ENCODE measurements at regions not wholly inside any gene's neighbourhood (a gene's known extent, or its start where the extent isn't known, plus 50 kb on each side); places are given as distances from the start of the nearest gene placed in this dataset.

DNA sequence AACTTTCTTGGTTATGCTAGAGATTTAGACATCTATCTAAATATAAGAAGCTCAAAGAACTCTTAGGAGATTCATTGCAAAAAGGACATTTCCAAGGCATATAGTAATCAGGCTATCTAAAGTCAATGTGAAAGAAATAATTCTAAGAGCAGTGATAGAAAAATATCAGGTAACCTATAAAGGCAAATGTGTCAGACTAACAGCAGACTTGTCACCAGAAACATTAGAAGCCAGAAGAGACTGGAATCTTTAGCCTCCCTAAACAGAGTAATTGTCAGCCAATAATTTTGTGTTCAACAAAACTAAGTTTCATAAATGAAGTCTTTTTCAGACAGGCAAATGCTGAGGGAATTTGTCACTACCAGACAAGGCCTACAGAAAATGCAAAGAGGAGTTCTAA is 122.0 kb upstream of the SCAF11 start:
- no peak for DNase-seq
- Histone ChIP-seq H3K27ac (no peak overlapping the region), H3K9me3 (ENCODE audit: severe bottlenecking) (peaks cover 9% of the 10 kb centered on the region), H3K36me3 (no peaks in the 10 kb centered on the region), H3K4me3 (ENCODE audit: low read depth, low read length) (no peak overlapping the region), H3K27me3 (ENCODE audit: insufficient read depth, low read depth, severe bottlenecking) (no peaks in the 10 kb centered on the region)
- TF ChIP-seq, protein P1, sequence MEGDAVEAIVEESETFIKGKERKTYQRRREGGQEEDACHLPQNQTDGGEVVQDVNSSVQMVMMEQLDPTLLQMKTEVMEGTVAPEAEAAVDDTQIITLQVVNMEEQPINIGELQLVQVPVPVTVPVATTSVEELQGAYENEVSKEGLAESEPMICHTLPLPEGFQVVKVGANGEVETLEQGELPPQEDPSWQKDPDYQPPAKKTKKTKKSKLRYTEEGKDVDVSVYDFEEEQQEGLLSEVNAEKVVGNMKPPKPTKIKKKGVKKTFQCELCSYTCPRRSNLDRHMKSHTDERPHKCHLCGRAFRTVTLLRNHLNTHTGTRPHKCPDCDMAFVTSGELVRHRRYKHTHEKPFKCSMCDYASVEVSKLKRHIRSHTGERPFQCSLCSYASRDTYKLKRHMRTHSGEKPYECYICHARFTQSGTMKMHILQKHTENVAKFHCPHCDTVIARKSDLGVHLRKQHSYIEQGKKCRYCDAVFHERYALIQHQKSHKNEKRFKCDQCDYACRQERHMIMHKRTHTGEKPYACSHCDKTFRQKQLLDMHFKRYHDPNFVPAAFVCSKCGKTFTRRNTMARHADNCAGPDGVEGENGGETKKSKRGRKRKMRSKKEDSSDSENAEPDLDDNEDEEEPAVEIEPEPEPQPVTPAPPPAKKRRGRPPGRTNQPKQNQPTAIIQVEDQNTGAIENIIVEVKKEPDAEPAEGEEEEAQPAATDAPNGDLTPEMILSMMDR (IDR thresholded peaks at IDR 0.05; ENCODE audit: low read depth, low read length) = no peak

DNA sequence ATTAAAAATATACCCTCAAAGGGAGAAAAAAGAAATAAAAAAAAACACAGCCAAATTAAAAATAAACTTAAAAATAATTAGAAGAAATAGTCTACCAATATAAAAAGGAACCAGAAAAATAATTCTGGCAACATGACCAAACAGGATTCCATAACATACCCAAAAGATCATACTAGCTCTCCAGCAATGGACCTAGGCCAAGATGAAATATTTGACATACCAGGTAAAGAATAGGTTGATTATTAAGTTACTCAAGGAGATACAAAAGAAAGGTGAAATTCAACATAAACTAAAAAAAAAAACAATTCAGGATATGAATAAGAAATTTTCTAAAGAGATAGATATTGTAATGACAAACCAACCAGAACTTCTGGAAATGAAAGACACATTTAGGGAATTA is 121.3 kb upstream of the SCAF11 start:
- no peaks in the 10 kb centered on the region for H3K27me3 ChIP-seq (ENCODE audit: insufficient read depth, low read depth, severe bottlenecking)
- H3K9me3 ChIP-seq (ENCODE audit: severe bottlenecking) = peaks cover 9% of the 10 kb centered on the region
- H3K36me3 ChIP-seq = no peaks in the 10 kb centered on the region
- DNase-seq = no peak
- TF ChIP-seq, protein P1 (IDR thresholded peaks at IDR 0.05; ENCODE audit: low read depth, low read length) = no peak
- no peak overlapping the region for H3K27ac ChIP-seq
- no peak overlapping the region for H3K4me3 ChIP-seq (ENCODE audit: low read depth, low read length)

DNA sequence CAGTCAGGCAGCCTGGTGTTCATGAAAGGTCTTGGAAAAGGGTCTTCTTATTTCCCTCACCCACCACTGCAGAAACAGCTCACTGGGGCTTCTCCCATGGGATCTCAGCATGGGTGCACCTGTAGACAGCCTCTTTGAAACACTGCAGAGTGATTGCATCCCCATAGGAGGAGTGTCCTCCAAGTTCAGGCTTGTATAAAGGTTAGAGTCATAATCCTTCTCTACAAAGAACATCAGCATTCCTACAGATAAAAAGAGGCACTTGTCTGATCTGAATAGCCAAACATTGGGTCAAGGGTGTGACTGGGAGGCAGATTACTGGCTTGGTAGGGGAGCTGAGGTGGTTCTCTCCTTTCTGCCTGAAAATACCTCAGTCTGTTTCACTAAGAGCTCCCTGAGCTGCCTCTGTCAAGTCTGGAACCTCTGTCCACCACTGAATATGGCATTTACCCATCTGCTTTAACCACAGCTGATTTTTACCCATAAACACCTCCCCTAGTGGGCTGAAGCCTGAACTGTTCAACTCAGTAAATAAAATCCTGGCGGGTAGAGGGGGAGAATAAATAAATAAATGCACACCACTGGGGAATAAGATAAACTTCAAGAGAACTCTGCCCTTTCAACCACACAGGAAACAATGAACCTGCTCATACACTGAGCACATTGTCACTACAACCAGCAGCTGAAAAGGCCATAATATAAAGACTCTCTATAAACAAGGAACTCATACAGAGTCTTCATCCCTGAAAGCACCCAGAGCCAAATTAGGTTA is 120.7 kb upstream of the SCAF11 start:
- H3K27ac ChIP-seq = no peak overlapping the region
- H3K36me3 ChIP-seq = no peaks in the 10 kb centered on the region
- TF ChIP-seq, protein P1 (IDR thresholded peaks at IDR 0.05; ENCODE audit: low read depth, low read length) = no peak
- DNase-seq = no peak
- H3K9me3 ChIP-seq (ENCODE audit: severe bottlenecking) = peaks cover 9% of the 10 kb centered on the region
- no peak overlapping the region for H3K4me3 ChIP-seq (ENCODE audit: low read depth, low read length)
- H3K27me3 ChIP-seq (ENCODE audit: insufficient read depth, low read depth, severe bottlenecking) = no peaks in the 10 kb centered on the region

DNA sequence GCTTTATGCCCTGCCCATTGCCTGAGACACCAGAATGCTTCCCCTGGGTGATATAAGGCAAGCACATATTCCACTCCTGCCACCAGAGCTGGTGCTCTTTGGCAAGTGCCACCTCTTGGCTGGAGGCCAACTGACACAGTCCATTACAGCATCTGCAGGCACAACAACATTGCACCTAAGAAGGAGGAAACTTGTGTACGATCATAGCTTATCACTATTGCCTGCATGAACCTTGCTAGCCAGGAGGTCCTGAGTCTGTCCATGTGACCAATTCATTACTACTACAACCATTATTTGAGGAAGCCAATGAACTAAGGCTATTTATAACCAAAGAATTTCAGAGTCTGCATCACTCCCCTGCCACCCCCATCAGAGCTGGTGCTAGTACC is 119.8 kb upstream of the SCAF11 start:
- peaks cover 9% of the 10 kb centered on the region for H3K9me3 ChIP-seq (ENCODE audit: severe bottlenecking)
- H3K4me3 ChIP-seq (ENCODE audit: low read depth, low read length) = no peak overlapping the region
- H3K27me3 ChIP-seq (ENCODE audit: insufficient read depth, low read depth, severe bottlenecking) = no peaks in the 10 kb centered on the region
- TF ChIP-seq, protein P1 (IDR thresholded peaks at IDR 0.05; ENCODE audit: low read depth, low read length) = no peak
- H3K36me3 ChIP-seq = no peaks in the 10 kb centered on the region
- DNase-seq = no peak
- no peak overlapping the region for H3K27ac ChIP-seq

DNA sequence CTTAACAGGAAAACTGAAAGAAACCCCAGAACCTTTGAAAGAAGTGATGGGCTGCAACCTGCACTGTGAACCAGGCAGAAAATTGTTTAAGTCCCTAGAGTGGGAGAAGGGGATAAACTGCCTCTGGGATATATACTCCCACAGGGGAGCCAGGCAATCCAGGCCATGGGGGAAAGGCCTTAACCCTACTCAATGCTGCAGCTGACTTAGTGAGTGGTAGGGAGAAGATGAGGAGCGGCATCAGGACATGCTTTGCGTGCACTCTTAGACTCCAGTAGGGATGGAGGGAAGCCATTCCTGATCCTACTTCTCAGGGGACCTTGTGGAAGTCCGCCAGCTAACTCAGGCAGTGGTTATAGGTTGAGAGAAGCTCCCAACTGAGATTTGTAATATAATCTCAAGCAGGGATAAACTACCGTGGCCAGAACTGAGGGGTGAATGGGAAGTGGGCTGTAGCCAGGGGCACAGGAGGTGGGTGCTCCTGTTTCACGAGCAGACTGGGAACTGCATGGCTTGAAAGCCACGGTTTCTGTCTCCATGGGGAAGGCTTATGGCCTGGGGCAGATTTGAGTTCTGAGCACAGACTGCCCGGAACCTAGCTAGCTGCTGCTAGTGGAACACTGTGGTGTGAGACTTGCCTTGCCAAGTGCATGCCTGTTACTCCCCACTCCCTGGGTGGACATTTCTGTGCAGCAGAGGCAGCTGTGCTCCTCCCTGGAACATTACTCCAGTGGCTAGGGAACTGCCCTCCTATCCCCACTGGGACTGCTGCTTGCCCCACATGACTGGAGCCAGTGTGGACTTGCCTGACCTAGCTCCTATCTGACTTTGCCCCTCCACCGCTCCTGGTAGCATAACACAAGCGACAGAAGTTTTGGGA is 119.2 kb upstream of the SCAF11 start:
- H3K4me3 ChIP-seq (ENCODE audit: low read depth, low read length) = no peak overlapping the region
- TF ChIP-seq, protein P1 (IDR thresholded peaks at IDR 0.05; ENCODE audit: low read depth, low read length) = no peak
- H3K27me3 ChIP-seq (ENCODE audit: insufficient read depth, low read depth, severe bottlenecking) = no peaks in the 10 kb centered on the region
- H3K9me3 ChIP-seq (ENCODE audit: severe bottlenecking) = peaks cover 9% of the 10 kb centered on the region
- no peaks in the 10 kb centered on the region for H3K36me3 ChIP-seq
- no peak for DNase-seq
- H3K27ac ChIP-seq = peak overlapping the region; percentile 14; the same call in 1 of the 2 replicates
